SK-N-SH (cell line): ENCODE measurements at regions not wholly inside any gene's neighbourhood (a gene's known extent, or its start where the extent isn't known, plus 50 kb on each side); places are given as distances from the start of the nearest gene placed in this dataset.

ENCODE experiments used
- CTCF ChIA-PET: fragments of 300-600, 350-600 bp; formaldehyde crosslinking; extraction: SDS; loops from one replicate; lab custom pipeline; 2021; lab: Yijun Ruan, JAX
- POLR2A ChIA-PET: fragments of 350-600 bp; sonication (Branson Sonifier 250); formaldehyde crosslinking; extraction: SDS; loops from one replicate; lab custom pipeline; 2020; ENCODE audit warnings: antibody characterized with exemption, inconsistent platforms; lab: Yijun Ruan, JAX
- DNase-seq: peaks from one replicate; pipeline ENCODE4 v3.0.0; 2012
- H2AFZ ChIP-seq: fragments of 200-600 bp; sonication (generic); 2 replicates; pipeline ENCODE4 v1.8.1; 2016; ENCODE audit warnings: antibody characterized with exemption, mild to moderate bottlenecking, low read depth
- H3F3A ChIP-seq: fragments of 200-600 bp; sonication (generic); replicated peaks from 2 replicates; pipeline ENCODE3; 2016; ENCODE audit warnings: antibody characterized with exemption, mild to moderate bottlenecking; ENCODE audit not compliant: insufficient read depth
- H3K27ac ChIP-seq, 2 experiments: fragments of 200-500 bp in 1 of 2; fragments of 200-600 bp in 1 of 2; sonication (Bioruptor generic) in 1 of 2; sonication (generic), shearing (Covaris generic) in 1 of 2; 2 replicates each; pipeline versions ENCODE4 v1.5.1 to v1.6.1; 2014 to 2016; ENCODE audit warnings: low read depth in 2 of 2, inconsistent platforms in 1 of 2, low read length in 1 of 2, mild to moderate bottlenecking in 1 of 2, mixed read lengths in 1 of 2
- H3K27me3 ChIP-seq: fragments of 200-600 bp; sonication (generic), shearing (Covaris generic); 2 replicates; pipeline ENCODE4 v1.6.1; 2016; ENCODE audit warnings: mixed run types; ENCODE audit not compliant: insufficient read depth
- H3K36me3 ChIP-seq, 2 experiments: fragments of 200-500 bp in 1 of 2; fragments of 200-600 bp in 1 of 2; sonication (Bioruptor generic) in 1 of 2; sonication (generic) in 1 of 2; replicated peaks in 1 of 2; 2 replicates each; pipeline versions ENCODE3 to v1.5.1; 2014 to 2016; ENCODE audit warnings: low read length in 1 of 2, mild to moderate bottlenecking in 1 of 2; ENCODE audit not compliant: insufficient read depth in 2 of 2, control insufficient read depth in 1 of 2
- H3K4me1 ChIP-seq, 2 experiments: fragments of 200-500 bp in 1 of 2; fragments of 200-600 bp in 1 of 2; sonication (Bioruptor generic) in 1 of 2; sonication (generic), shearing (Covaris generic) in 1 of 2; 2 replicates each; pipeline versions ENCODE4 v1.5.1 to v1.6.1; 2014 to 2016; ENCODE audit warnings: low read depth in 1 of 2, low read length in 1 of 2, mixed run types in 1 of 2; ENCODE audit not compliant: insufficient read depth in 2 of 2, control insufficient read depth in 1 of 2
- H3K4me2 ChIP-seq: fragments of 200-600 bp; sonication (generic), shearing (Covaris generic); 2 replicates; pipeline ENCODE4 v1.6.1; 2017; ENCODE audit warnings: mixed run types
- H3K4me3 ChIP-seq, 2 experiments: fragments of 200-500 bp in 1 of 2; fragments of 200-600 bp in 1 of 2; sonication (Bioruptor generic) in 1 of 2; sonication (generic), shearing (Covaris generic) in 1 of 2; 2 replicates each; pipeline versions ENCODE4 v1.5.1 to v1.8.1; 2014 to 2016; ENCODE audit warnings: low read depth in 2 of 2, inconsistent platforms in 1 of 2, low read length in 1 of 2, mild to moderate bottlenecking in 1 of 2, mixed read lengths in 1 of 2, moderate library complexity in 1 of 2
- H3K79me2 ChIP-seq: fragments of 200-600 bp; sonication (generic); 2 replicates; pipeline ENCODE4 v1.8.1; 2017; ENCODE audit warnings: mild to moderate bottlenecking; ENCODE audit not compliant: insufficient read depth
- H3K9ac ChIP-seq: fragments of 200-600 bp; sonication (generic); 2 replicates; pipeline ENCODE4 v1.6.1; 2017; ENCODE audit warnings: mixed run types
- H3K9me2 ChIP-seq: fragments of 200-600 bp; sonication (generic); 2 replicates; pipeline ENCODE4 v1.6.1; 2017; ENCODE audit warnings: mixed run types
- H3K9me3 ChIP-seq: fragments of 200-600 bp; sonication (generic); 2 replicates; pipeline ENCODE4 v1.6.1; 2017; ENCODE audit warnings: mixed run types, mild to moderate bottlenecking, moderate library complexity
- H4K20me1 ChIP-seq: fragments of 200-600 bp; sonication (generic); 2 replicates; pipeline ENCODE4 v1.6.1; 2017; ENCODE audit warnings: mild to moderate bottlenecking, mixed run types; ENCODE audit not compliant: insufficient read depth
- CTCF ChIP-seq: fragments of 200-600 bp; sonication (generic); IDR thresholded peaks from 2 replicates; pipeline ENCODE4 v1.6.1; 2017; ENCODE audit warnings: antibody characterized with exemption, mild to moderate bottlenecking, moderate library complexity
- EP300 ChIP-seq, 2 experiments: IDR thresholded peaks; 2 replicates each; pipeline versions ENCODE4 v1.4.0 to v1.6.1; 2012; ENCODE audit warnings: borderline replicate concordance in 1 of 2, low read depth in 1 of 2, low read length in 1 of 2
- EZH2phosphoT487 ChIP-seq: fragments of 200-600 bp; sonication (generic); IDR thresholded peaks from 2 replicates; pipeline ENCODE4 v1.6.1; 2017; ENCODE audit warnings: low read depth, mixed run types, mild to moderate bottlenecking, antibody characterized with exemption, moderate library complexity, borderline replicate concordance
- FOSL2 ChIP-seq: IDR thresholded peaks from 2 replicates; pipeline ENCODE4 v1.4.0; 2012; ENCODE audit warnings: low read depth, mild to moderate bottlenecking, moderate library complexity, borderline replicate concordance
- FOXJ3 ChIP-seq: sonication (generic); formaldehyde crosslinking; IDR thresholded peaks from 2 replicates; pipeline ENCODE4 v1.5.1; 2020; ENCODE audit warnings: mild to moderate bottlenecking, missing genetic modification reagents
- FOXM1 ChIP-seq: IDR thresholded peaks from 2 replicates; pipeline ENCODE4 v1.4.0; 2012; ENCODE audit warnings: low read depth, mild to moderate bottlenecking
- GABPA ChIP-seq: IDR thresholded peaks from 2 replicates; pipeline ENCODE4 v1.4.0; 2012; ENCODE audit warnings: low read depth, mild to moderate bottlenecking
- GATA2 ChIP-seq: sonication (generic); formaldehyde crosslinking; IDR thresholded peaks from 2 replicates; pipeline ENCODE4 v1.5.0; 2020; ENCODE audit warnings: mild to moderate bottlenecking, missing genetic modification reagents
- IRF3 ChIP-seq: fragments of 150-350 bp; IDR thresholded peaks from 2 replicates; pipeline ENCODE4 v1.6.1; 2016; ENCODE audit warnings: mild to moderate bottlenecking, low read depth, low read length
- MAX ChIP-seq: IDR thresholded peaks from 2 replicates; pipeline ENCODE4 v1.4.0; 2012; ENCODE audit warnings: low read depth
- MEF2A ChIP-seq: IDR thresholded peaks from 2 replicates; pipeline ENCODE4 v1.4.0; 2012; ENCODE audit warnings: low read depth, borderline replicate concordance
- MXI1 ChIP-seq: IDR thresholded peaks from 2 replicates; pipeline ENCODE4 v1.6.1; 2012; ENCODE audit warnings: mild to moderate bottlenecking, low read depth, low read length, improper control_type of control experiment
- NRF1 ChIP-seq: IDR thresholded peaks from 2 replicates; pipeline ENCODE4 v1.6.1; 2012; ENCODE audit warnings: low read depth, mild to moderate bottlenecking, low read length
- RCOR1 ChIP-seq: fragments of 150-350 bp; IDR thresholded peaks from 2 replicates; pipeline ENCODE4 v1.6.1; 2017; ENCODE audit warnings: antibody characterized with exemption, low read length
- SMC3 ChIP-seq: IDR thresholded peaks from 2 replicates; pipeline ENCODE4 v1.6.1; 2012; ENCODE audit warnings: low read depth, low read length, improper control_type of control experiment
- TAF1 ChIP-seq: IDR thresholded peaks from 2 replicates; pipeline ENCODE4 v1.6.1; 2012; ENCODE audit warnings: low read depth, mild to moderate bottlenecking, low read length, moderate library complexity, borderline replicate concordance
- TCF12 ChIP-seq: IDR thresholded peaks from 2 replicates; pipeline ENCODE4 v1.4.0; 2012
- TEAD4 ChIP-seq: IDR thresholded peaks from 2 replicates; pipeline ENCODE4 v1.4.0; 2012; ENCODE audit warnings: mild to moderate bottlenecking, borderline replicate concordance; ENCODE audit not compliant: insufficient read depth
- USF1 ChIP-seq: IDR thresholded peaks from 2 replicates; pipeline ENCODE4 v1.4.0; 2012; ENCODE audit warnings: low read depth, borderline replicate concordance
- WGBS: methylation state at CpG from one replicate; pipeline ENCODE4 v1.1.6; 2017; ENCODE audit warnings: low lambda C conversion rate; 5-methylcytosine and 5-hydroxymethylcytosine counted together

- no peaks in the 10 kb centered on the region for H4K20me1 ChIP-seq
- H3K79me2 ChIP-seq = no peaks in the 10 kb centered on the region
- ChIA-PET POLR2A (no interaction called here), CTCF (no interaction called here)
- H3K4me1 ChIP-seq = no peaks in the 10 kb centered on the region; a peak in 1 of 4 replicates
- H2AFZ ChIP-seq = no peak overlapping the region
- no peak overlapping the region for H3K27ac ChIP-seq
- H3K36me3 ChIP-seq = no peaks in the 10 kb centered on the region
- H3K4me2 ChIP-seq = no peak overlapping the region
- no peaks in the 10 kb centered on the region for H3F3A ChIP-seq
- TF ChIP-seq FOXJ3 (CRISPR knock-in tag) (no peak), FOSL2 (no peak), GABPA (no peak), EZH2phosphoT487 (no peak), RCOR1 (no peak), EP300 (IDR thresholded peaks at IDR 0.05; ENCODE audit: borderline replicate concordance in 1 of 2, low read depth in 1 of 2, low read length in 1 of 2) (no peak), IRF3 (no peak), MXI1 (no peak), TCF12 (no peak), USF1 (no peak), SMC3 (no peak), FOXM1 (no peak)
- H3K9ac ChIP-seq = no peak overlapping the region
- no peak overlapping the region for H3K4me3 ChIP-seq
- H3K27me3 ChIP-seq = peaks cover 13% of the 10 kb centered on the region; the same call in 1 of the 2 replicates
- 6% methylated on average over 4 of the region's 4 CpGs for WGBS
- H3K9me3 ChIP-seq = no peaks in the 10 kb centered on the region
- no peaks in the 10 kb centered on the region for H3K9me2 ChIP-seq
- DNase-seq = no peak
Measured at GRCh38 chr3:87798567-87798947, 260.2 kb downstream of the CGGBP1 start.

GRCh38 chr3:87797872-87798566 lies 260.8 kb downstream of the CGGBP1 start:
- Histone ChIP-seq H2AFZ (no peak overlapping the region), H3K4me1 (no peaks in the 10 kb centered on the region; a peak in 1 of 4 replicates), H4K20me1 (no peaks in the 10 kb centered on the region), H3K9me2 (no peaks in the 10 kb centered on the region), H3K27ac (no peak overlapping the region), H3K27me3 (peaks cover 18% of the 10 kb centered on the region), H3K36me3 (no peaks in the 10 kb centered on the region), H3K79me2 (no peaks in the 10 kb centered on the region), H3K9me3 (no peaks in the 10 kb centered on the region), H3K9ac (no peak overlapping the region), H3K4me3 (no peak overlapping the region), H3K4me2 (no peak overlapping the region), H3F3A (no peaks in the 10 kb centered on the region)
- CTCF ChIA-PET = no interaction called here
- no peak for DNase-seq
- 12% methylated on average over 5 of the region's 5 CpGs for WGBS
- POLR2A ChIA-PET = no interaction called here
- no peak for TF ChIP-seq EP300 (IDR thresholded peaks at IDR 0.05; ENCODE audit: borderline replicate concordance in 1 of 2, low read depth in 1 of 2, low read length in 1 of 2)
- TF ChIP-seq MEF2A = no peak
- TF ChIP-seq CTCF = no peak
- TF ChIP-seq NRF1 = no peak
- TF ChIP-seq IRF3 = no peak
- no peak for TF ChIP-seq EZH2phosphoT487
- no peak for TF ChIP-seq TEAD4
- TF ChIP-seq RCOR1 = no peak
- no peak for TF ChIP-seq MXI1
- TF ChIP-seq TAF1 = no peak
- no peak for TF ChIP-seq GATA2 (CRISPR knock-in tag)
- TF ChIP-seq MAX = no peak
